Activated B cell treated with CpG ODN at 0.5 μM for 24 hours (primary cell): ENCODE measurements at regions not wholly inside any gene's neighbourhood (a gene's known extent, or its start where the extent isn't known, plus 50 kb on each side); places are given as distances from the start of the nearest gene placed in this dataset.
"Not testable (repeated sequence)": the region's sequence is repeated elsewhere in the genome, so short reads cannot be mapped to it uniquely, and the experiment has no call there.

Experiments used
- ATAC-seq: fragments of 200-7000 bp; cut with Tn5 transposase; one replicate; pipeline ENCODE4 v1.10.0; 2021; ENCODE audit warnings: low read depth, mild to moderate bottlenecking, moderate library complexity
- CTCF ChIA-PET: fragments of 350-600 bp; sonication (Branson Sonifier 250); formaldehyde crosslinking; loops from one replicate; lab custom pipeline; 2021; ENCODE audit warnings: antibody characterized with exemption; lab: Charles Lee
- POLR2A ChIA-PET: fragments of 350-600 bp; sonication (Branson Sonifier 250); formaldehyde crosslinking; loops from one replicate; lab custom pipeline; 2021; ENCODE audit warnings: antibody characterized with exemption; lab: Charles Lee
- DNase-seq: peaks from one replicate; pipeline ENCODE4 v3.0.0; 2022
- H3K27ac Mint-ChIP-seq: one replicate; pipeline ENCODE4 v1.8.0; 2020; ENCODE audit warnings: mixed read lengths
- H3K27me3 Mint-ChIP-seq: one replicate; pipeline ENCODE4 v1.8.0; 2021; ENCODE audit warnings: mixed read lengths
- H3K36me3 Mint-ChIP-seq: one replicate; pipeline ENCODE4 v1.8.0; 2021; ENCODE audit warnings: low read depth, mixed read lengths
- H3K4me1 Mint-ChIP-seq: one replicate; pipeline ENCODE4 v1.8.0; 2021; ENCODE audit warnings: mixed read lengths
- H3K4me3 Mint-ChIP-seq: one replicate; pipeline ENCODE4 v1.8.0; 2020; ENCODE audit warnings: mild to moderate bottlenecking, mixed read lengths
- H3K9me3 Mint-ChIP-seq: one replicate; pipeline ENCODE4 v1.8.0; 2020; ENCODE audit warnings: mixed read lengths
- intact Hi-C: fragments of 100-400 bp; cut with micrococcal nuclease; formaldehyde crosslinking; loops from one replicate; pipeline ENCODE4 v1.15.1; 2024
- TF ChIP-seq, protein P1 (sequence below): fragments of 200-600 bp; IDR thresholded peaks from one replicate; pipeline ENCODE4 v1.8.0; 2022; ENCODE audit warnings: antibody characterized with exemption, mild to moderate bottlenecking

DNA sequence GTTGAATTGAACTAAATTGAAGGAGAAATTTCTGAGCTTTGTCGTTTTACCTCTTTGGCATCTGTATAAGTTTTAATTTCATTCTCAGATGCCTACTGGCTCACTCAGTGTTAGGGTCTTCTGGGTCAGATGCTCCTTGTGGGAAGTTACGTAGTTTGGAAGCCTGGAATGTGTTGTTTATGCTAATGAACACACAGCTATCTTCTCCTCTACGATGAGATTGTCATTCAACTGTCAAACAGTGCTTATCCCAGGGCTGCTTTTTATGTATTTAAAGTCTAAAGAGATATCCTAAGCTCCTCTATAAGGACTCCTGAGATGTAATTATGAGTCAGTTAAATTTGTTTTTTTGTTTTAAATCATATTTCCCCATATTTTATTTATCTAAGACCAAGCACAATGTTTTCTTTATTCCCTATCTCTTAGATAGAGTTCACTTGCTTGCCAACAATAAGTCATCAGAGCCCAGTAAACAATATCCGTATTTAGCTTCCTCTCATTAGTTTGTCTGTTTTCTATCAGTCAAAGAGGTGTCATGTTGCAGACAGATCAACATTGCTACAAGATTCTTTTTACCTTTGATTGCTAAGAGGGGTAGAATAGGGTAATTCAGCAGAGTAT is 368.0 kb upstream of the PDE3A start:
- TF ChIP-seq, protein P1, sequence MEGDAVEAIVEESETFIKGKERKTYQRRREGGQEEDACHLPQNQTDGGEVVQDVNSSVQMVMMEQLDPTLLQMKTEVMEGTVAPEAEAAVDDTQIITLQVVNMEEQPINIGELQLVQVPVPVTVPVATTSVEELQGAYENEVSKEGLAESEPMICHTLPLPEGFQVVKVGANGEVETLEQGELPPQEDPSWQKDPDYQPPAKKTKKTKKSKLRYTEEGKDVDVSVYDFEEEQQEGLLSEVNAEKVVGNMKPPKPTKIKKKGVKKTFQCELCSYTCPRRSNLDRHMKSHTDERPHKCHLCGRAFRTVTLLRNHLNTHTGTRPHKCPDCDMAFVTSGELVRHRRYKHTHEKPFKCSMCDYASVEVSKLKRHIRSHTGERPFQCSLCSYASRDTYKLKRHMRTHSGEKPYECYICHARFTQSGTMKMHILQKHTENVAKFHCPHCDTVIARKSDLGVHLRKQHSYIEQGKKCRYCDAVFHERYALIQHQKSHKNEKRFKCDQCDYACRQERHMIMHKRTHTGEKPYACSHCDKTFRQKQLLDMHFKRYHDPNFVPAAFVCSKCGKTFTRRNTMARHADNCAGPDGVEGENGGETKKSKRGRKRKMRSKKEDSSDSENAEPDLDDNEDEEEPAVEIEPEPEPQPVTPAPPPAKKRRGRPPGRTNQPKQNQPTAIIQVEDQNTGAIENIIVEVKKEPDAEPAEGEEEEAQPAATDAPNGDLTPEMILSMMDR: no peak
- Mint-ChIP-seq H3K27me3 (no peaks in the 10 kb centered on the region), H3K4me3 (no peak overlapping the region)

DNA sequence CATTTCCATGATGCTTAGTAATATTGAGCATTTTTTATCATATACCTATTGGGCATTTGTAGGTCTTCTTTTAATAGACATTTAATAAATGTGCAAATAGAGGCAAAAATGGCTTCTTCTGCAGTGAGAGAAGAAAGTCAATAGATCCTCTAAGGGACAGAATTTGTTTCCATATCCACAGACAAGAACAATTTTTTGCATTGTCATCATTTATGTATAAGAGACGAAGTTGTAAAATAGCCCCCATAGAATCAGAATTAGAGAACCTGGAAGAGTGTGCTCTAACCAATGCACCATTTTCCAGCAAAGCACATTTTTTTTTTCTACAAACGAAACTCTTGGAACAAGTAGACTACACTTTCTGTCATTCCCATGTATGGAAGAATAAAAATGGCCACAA is 365.1 kb upstream of the PDE3A start:
- H3K9me3 Mint-ChIP-seq: peaks cover 7% of the 10 kb centered on the region
- ChIA-PET CTCF (no interaction called here), POLR2A (no interaction called here)
- H3K36me3 Mint-ChIP-seq: no peaks in the 10 kb centered on the region
- H3K27ac Mint-ChIP-seq: no peak overlapping the region
- H3K4me1 Mint-ChIP-seq: no peaks in the 10 kb centered on the region
- H3K4me3 Mint-ChIP-seq: no peak overlapping the region
- no peak for ATAC-seq
- DNase-seq: no peak
- intact Hi-C loops: no loop called here
- H3K27me3 Mint-ChIP-seq: no peaks in the 10 kb centered on the region
- TF ChIP-seq, protein P1: no peak

More for the DNA sequence above, 368.0 kb upstream of the PDE3A start:
- Mint-ChIP-seq H3K27ac (no peak overlapping the region), H3K36me3 (no peaks in the 10 kb centered on the region), H3K9me3 (peaks cover 7% of the 10 kb centered on the region), H3K4me1 (no peaks in the 10 kb centered on the region)
- no peak for ATAC-seq
- ChIA-PET POLR2A (no interaction called here), CTCF (no interaction called here)
- intact Hi-C loops: no loop called here
- DNase-seq: no peak

DNA sequence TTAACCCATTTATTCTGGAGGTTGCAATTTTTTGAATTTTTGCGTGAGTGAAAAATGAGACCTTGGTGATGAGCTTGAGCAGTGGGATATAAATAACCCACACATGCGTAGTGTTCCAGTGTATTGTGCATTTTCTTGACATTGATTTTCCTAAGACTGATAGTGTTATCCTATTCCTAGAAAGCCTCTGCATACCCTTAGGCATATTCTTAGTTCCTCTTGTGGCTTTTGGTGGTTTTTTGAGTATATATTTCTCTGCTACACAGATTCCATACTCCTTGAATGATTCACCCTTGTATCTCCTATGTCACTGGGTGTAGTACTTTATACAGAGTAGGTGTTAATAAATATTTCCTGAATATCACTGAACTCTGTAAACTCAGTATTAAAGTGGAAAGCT is 363.4 kb upstream of the PDE3A start:
- intact Hi-C loops: no loop called here

GRCh38 chr12:20006871-20007730 is 361.2 kb upstream of the PDE3A start:
- ChIA-PET POLR2A (no interaction called here), CTCF (no interaction called here)
- TF ChIP-seq, protein P1: no peak
- peaks cover 10% of the 10 kb centered on the region for H3K9me3 Mint-ChIP-seq
- no peak overlapping the region for H3K27ac Mint-ChIP-seq
- H3K27me3 Mint-ChIP-seq: no peaks in the 10 kb centered on the region
- no peaks in the 10 kb centered on the region for H3K4me1 Mint-ChIP-seq
- no peaks in the 10 kb centered on the region for H3K36me3 Mint-ChIP-seq
- no peak overlapping the region for H3K4me3 Mint-ChIP-seq
- intact Hi-C loops: no loop called here
- ATAC-seq (no peak), DNase-seq (no peak)

More for the DNA sequence above, 363.4 kb upstream of the PDE3A start:
- ChIA-PET CTCF (no interaction called here), POLR2A (no interaction called here)
- H3K4me3 Mint-ChIP-seq: no peak overlapping the region
- no peak overlapping the region for H3K27ac Mint-ChIP-seq
- no peaks in the 10 kb centered on the region for H3K4me1 Mint-ChIP-seq
- TF ChIP-seq, protein P1: no peak
- DNase-seq (no peak), ATAC-seq (no peak)
- H3K27me3 Mint-ChIP-seq: no peaks in the 10 kb centered on the region
- peaks cover 10% of the 10 kb centered on the region for H3K9me3 Mint-ChIP-seq
- no peaks in the 10 kb centered on the region for H3K36me3 Mint-ChIP-seq

GRCh38 chr12:20009965-20010364 is 358.4 kb upstream of the PDE3A start:
- CTCF ChIA-PET, intact Hi-C loops, H3K27ac Mint-ChIP-seq, H3K4me3 Mint-ChIP-seq, DNase-seq, ATAC-seq, POLR2A ChIA-PET, H3K4me1 Mint-ChIP-seq, H3K27me3 Mint-ChIP-seq, H3K36me3 Mint-ChIP-seq: not testable (repeated sequence)
- H3K9me3 Mint-ChIP-seq: peaks cover 11% of the 10 kb centered on the region
